WERI-Rb-1 (cell line): ENCODE measurements at regions not wholly inside any gene's neighbourhood (a gene's known extent, or its start where the extent isn't known, plus 50 kb on each side); places are given as distances from the start of the nearest gene placed in this dataset.

Source experiments
- DNase-seq: peaks from one replicate; pipeline ENCODE4 v3.0.0-alpha.2; 2020
- H3K27ac ChIP-seq: fragments of 250-450 bp; sonication (Bioruptor Pico); 2 replicates; pipeline ENCODE4 v1.5.1; 2020; ENCODE audit warnings: mild to moderate bottlenecking, moderate library complexity
- H3K27me3 ChIP-seq: fragments of 250-450 bp; sonication (Bioruptor Pico); 2 replicates; pipeline ENCODE4 v1.5.1; 2021; ENCODE audit warnings: mild to moderate bottlenecking, low read depth, moderate library complexity; ENCODE audit not compliant: insufficient read depth, severe bottlenecking
- H3K36me3 ChIP-seq: fragments of 250-450 bp; sonication (Bioruptor Pico); 2 replicates; pipeline ENCODE4 v1.5.1; 2020; ENCODE audit warnings: mild to moderate bottlenecking, moderate library complexity
- H3K4me3 ChIP-seq: 2 replicates; pipeline ENCODE4 v1.5.1; 2011; ENCODE audit warnings: low read depth, mild to moderate bottlenecking, control low read depth, low read length
- H3K9me3 ChIP-seq: fragments of 250-450 bp; sonication (Bioruptor Pico); 2 replicates; pipeline ENCODE4 v1.5.1; 2021; ENCODE audit warnings: mild to moderate bottlenecking, moderate library complexity; ENCODE audit not compliant: severe bottlenecking
- CTCF ChIP-seq: IDR thresholded peaks from 2 replicates; pipeline ENCODE4 v1.5.1; 2011; ENCODE audit warnings: low read depth, mild to moderate bottlenecking, control low read depth, inconsistent platforms, low read length

DNA sequence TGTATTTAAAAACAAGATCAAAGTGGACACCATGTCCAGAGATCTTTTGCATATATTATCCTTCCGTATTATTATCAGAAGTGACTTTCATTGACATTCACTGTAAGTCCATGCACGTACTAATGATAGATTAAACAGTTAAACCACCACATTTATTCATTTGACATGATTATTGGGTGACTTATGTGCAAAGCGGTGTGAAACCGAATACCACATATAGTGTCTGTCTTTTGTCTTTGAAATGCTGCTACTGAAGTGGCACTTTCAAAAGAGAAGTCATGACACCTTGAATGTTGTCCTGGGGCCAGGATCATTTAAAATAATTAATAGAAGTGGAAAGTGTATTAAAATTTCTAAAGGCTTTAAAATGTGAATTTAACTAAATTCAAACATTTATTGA, 100.1 kb downstream of the ERCC5 start:
- H3K9me3 ChIP-seq: no peaks in the 10 kb centered on the region

GRCh38 chr13:102945324-102945815, 99.5 kb downstream of the ERCC5 start:
- TF ChIP-seq CTCF: no peak
- no peaks in the 10 kb centered on the region for H3K27me3 ChIP-seq
- no peak for DNase-seq
- no peaks in the 10 kb centered on the region for H3K36me3 ChIP-seq
- no peak overlapping the region for H3K4me3 ChIP-seq
- no peak overlapping the region for H3K27ac ChIP-seq
- H3K9me3 ChIP-seq: no peaks in the 10 kb centered on the region

More for the DNA sequence above, 100.1 kb downstream of the ERCC5 start:
- H3K4me3 ChIP-seq: no peak overlapping the region
- H3K27me3 ChIP-seq: no peaks in the 10 kb centered on the region
- H3K36me3 ChIP-seq: no peaks in the 10 kb centered on the region
- no peak for DNase-seq
- H3K27ac ChIP-seq: no peak overlapping the region
- no peak for TF ChIP-seq CTCF

DNA sequence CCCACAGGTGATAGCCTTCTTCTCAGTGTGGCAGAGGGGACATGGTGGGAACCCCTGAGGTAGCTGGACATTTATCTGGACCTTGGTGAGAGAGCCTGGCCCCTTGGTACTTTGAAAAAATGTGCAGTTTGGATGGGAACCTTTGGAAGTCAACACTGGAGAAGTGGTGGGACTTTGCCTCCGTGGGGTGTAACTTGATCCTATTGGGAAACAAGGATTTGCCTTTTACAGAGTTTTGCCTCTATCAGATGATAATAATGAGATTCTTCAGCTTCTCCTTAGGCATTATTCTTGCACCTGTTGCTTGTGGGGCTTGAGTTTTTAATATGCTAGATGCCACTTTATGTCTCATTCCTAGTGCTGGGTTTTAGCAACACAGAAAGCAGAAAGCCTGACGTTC, 99.0 kb downstream of the ERCC5 start:
- Histone ChIP-seq H3K36me3 (no peaks in the 10 kb centered on the region), H3K27me3 (no peaks in the 10 kb centered on the region), H3K27ac (no peak overlapping the region), H3K9me3 (no peaks in the 10 kb centered on the region), H3K4me3 (no peak overlapping the region)
- no peak for DNase-seq
- no peak for TF ChIP-seq CTCF

DNA sequence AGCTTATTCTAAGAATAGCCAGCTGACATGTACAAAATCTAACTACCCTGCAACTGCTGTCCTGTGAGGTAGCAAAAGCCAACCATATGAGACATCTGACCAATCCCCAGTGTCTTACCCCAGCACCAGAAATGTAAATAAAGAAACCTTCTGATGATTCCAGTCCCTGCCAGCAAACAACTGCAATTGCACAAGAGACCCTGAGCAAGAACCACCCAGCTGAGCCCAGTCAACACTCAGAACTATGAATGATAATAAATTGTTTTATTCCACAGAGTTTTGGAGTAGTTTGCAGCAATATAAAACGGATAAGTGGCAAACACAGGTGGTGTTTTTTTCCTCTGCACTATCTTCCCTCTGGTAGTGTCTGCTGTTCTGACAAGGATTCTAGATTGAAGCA, 94.9 kb downstream of the ERCC5 start:
- TF ChIP-seq CTCF: no peak
- Histone ChIP-seq H3K36me3 (no peaks in the 10 kb centered on the region), H3K9me3 (no peaks in the 10 kb centered on the region), H3K27me3 (no peaks in the 10 kb centered on the region), H3K4me3 (no peak overlapping the region), H3K27ac (no peak overlapping the region)
- DNase-seq: no peak

DNA sequence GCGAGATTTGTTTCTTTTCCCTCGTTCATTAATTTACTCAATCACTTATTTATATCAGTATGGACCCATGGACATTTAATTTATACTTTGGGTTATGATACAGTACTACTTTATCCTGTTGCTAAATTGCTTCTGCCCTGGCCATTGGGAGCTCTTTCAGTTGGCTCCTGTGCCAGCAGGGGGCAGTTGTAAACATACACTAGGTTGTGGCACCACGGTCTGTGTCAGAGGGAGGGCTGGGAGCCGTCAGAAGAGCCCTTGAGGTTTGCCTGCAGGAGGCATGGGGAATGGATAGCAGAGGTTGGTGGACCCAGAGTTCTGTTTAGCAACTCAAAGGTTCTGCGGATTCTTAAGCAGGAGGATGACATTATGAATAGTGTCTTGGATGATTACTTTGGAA, 94.3 kb downstream of the ERCC5 start:
- peak; percentile 49; the same call in 1 of the 2 replicates for TF ChIP-seq CTCF
- peak; percentile 47 for DNase-seq
- no peaks in the 10 kb centered on the region for H3K27me3 ChIP-seq
- no peaks in the 10 kb centered on the region for H3K9me3 ChIP-seq
- H3K4me3 ChIP-seq: no peak overlapping the region
- no peak overlapping the region for H3K27ac ChIP-seq
- H3K36me3 ChIP-seq: no peaks in the 10 kb centered on the region

DNA sequence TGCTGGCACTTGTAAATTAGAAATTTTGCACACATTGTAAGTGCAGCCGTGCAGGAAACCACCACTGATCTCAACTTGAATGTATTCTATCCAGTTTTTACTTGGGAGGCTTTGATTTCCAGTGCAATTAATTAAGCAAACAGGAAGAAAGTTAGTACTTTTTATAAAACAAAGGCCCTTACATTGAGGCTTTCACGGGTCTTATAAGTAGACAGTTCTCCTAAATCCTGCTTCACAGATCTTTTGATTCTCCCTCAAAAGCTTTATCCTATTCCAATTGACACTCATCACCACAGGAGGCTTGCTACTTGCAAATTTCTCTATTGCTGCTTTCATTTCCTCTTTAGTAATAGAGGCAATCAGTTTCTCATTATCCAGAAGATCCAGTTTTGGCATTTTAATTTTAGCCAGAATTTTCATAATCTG, 90.1 kb downstream of the ERCC5 start:
- DNase-seq: no peak
- TF ChIP-seq CTCF: no peak
- H3K27me3 ChIP-seq: no peaks in the 10 kb centered on the region
- no peak overlapping the region for H3K27ac ChIP-seq
- H3K36me3 ChIP-seq: no peaks in the 10 kb centered on the region
- H3K4me3 ChIP-seq: no peak overlapping the region
- H3K9me3 ChIP-seq: no peaks in the 10 kb centered on the region
